HepG2 (cell line): ENCODE measurements at regions not wholly inside any gene's neighbourhood (a gene's known extent, or its start where the extent isn't known, plus 50 kb on each side); places are given as distances from the start of the nearest gene placed in this dataset.

Experiments
- ATAC-seq: fragments of 200-7000 bp; cut with Tn5 transposase; 3 replicates; pipeline ENCODE4 v1.9.1; 2020; ENCODE audit warnings: mild to moderate bottlenecking, moderate library complexity
- BruUV-seq: library from RNA; stranded (reverse); fragments of 400-500 nt; replicated peaks from 2 replicates; lab custom pipeline; 2021; lab: Mats Ljungman, UMichigan
- CTCF ChIA-PET: fragments of 300-600 bp; formaldehyde crosslinking; extraction: SDS; loops from one replicate; lab custom pipeline; 2021; ENCODE audit warnings: low total read pairs, inconsistent platforms, low intra/inter-chr PET ratio; lab: Yijun Ruan, JAX
- POLR2A ChIA-PET: fragments of 350-600 bp; sonication (Branson Sonifier 250); formaldehyde crosslinking; loops from one replicate; lab custom pipeline; 2020; ENCODE audit warnings: antibody characterized with exemption, inconsistent platforms; lab: Yijun Ruan, JAX
- DNase-seq: peaks from one replicate; pipeline ENCODE4 v3.0.0-alpha.2; 2015; ENCODE audit warnings: low spot score
- FAIRE-seq: peaks from 3 replicates; lab custom pipeline; 2011; peaks lifted over from hg19 to GRCh38; lab: Jason Lieb, UNC
- H2AFZ ChIP-seq: one replicate; pipeline ENCODE4 v1.6.1; 2011; ENCODE audit warnings: low read length, inconsistent platforms
- H3K27ac ChIP-seq: fragments of 300-600 bp; 3 replicates; pipeline ENCODE4 v1.8.0; 2011; ENCODE audit warnings: mixed run types, mild to moderate bottlenecking, mixed read lengths, low read length, inconsistent platforms; ENCODE audit not compliant: insufficient read depth; ENCODE audit errors: extremely low read length
- H3K27me3 ChIP-seq, 2 experiments: fragments of 200-600 bp in 1 of 2; 2 replicates in 1 of 2; 3 replicates in 1 of 2; pipeline versions ENCODE4 v1.6.0 to v1.8.0; 2011; ENCODE audit warnings: low read length in 2 of 2, mild to moderate bottlenecking in 2 of 2, moderate library complexity in 2 of 2, inconsistent platforms in 1 of 2; ENCODE audit not compliant: insufficient read depth in 2 of 2, control insufficient read depth in 1 of 2
- H3K36me3 ChIP-seq, 2 experiments: fragments of 200-600 bp in 1 of 2; replicated peaks in 1 of 2; 2 replicates in 1 of 2; 3 replicates in 1 of 2; pipeline versions ENCODE4 v1.5.1 to v1.8.0; 2011; ENCODE audit warnings: low read length in 2 of 2, inconsistent platforms in 1 of 2; ENCODE audit not compliant: insufficient read depth in 2 of 2, control insufficient read depth in 1 of 2
- H3K4me1 ChIP-seq: 2 replicates; pipeline ENCODE4 v1.5.1; 2012; ENCODE audit warnings: low read length, inconsistent platforms; ENCODE audit not compliant: insufficient read depth
- H3K4me2 ChIP-seq: 2 replicates; pipeline ENCODE4 v1.6.0; 2011; ENCODE audit warnings: low read depth, low read length, inconsistent platforms
- H3K4me3 ChIP-seq, 3 experiments: fragments of 200-600 bp in 1 of 3; sonication (generic), shearing (Covaris generic) in 1 of 3; replicated peaks in 1 of 3; 2 replicates each; pipeline ENCODE4 v1.5.1; 2011 to 2016; ENCODE audit warnings: low read length in 3 of 3, inconsistent platforms in 2 of 3, low read depth in 2 of 3, mild to moderate bottlenecking in 2 of 3, control low read depth in 1 of 3, mixed read lengths in 1 of 3; ENCODE audit not compliant: insufficient read depth in 1 of 3
- H3K79me2 ChIP-seq: one replicate; pipeline ENCODE4 v1.6.1; 2011; ENCODE audit warnings: low read length, inconsistent platforms; ENCODE audit not compliant: insufficient read depth
- H3K9ac ChIP-seq: 2 replicates; pipeline ENCODE4 v1.6.0; 2011; ENCODE audit warnings: mild to moderate bottlenecking, low read depth, low read length, inconsistent platforms; ENCODE audit not compliant: insufficient read depth
- H3K9me3 ChIP-seq: 2 replicates; pipeline ENCODE4 v1.5.1; 2012; ENCODE audit warnings: mild to moderate bottlenecking, low read length
- H4K20me1 ChIP-seq: 2 replicates; pipeline ENCODE4 v1.6.0; 2011; ENCODE audit warnings: inconsistent platforms, mild to moderate bottlenecking, low read length, moderate library complexity; ENCODE audit not compliant: insufficient read depth
- CAMTA2 ChIP-seq: sonication (generic); formaldehyde crosslinking; IDR thresholded peaks from 2 replicates; pipeline ENCODE4 v1.4.0; 2020; ENCODE audit warnings: mild to moderate bottlenecking, missing genetic modification reagents, borderline replicate concordance
- CBX2 ChIP-seq, 2 experiments: fragments of 200-600 bp in 1 of 2; sonication (generic); formaldehyde crosslinking in 1 of 2; IDR thresholded peaks; 2 replicates each; pipeline versions ENCODE4 v1.7.0 to v1.8.1; 2018 to 2022; ENCODE audit warnings: low read depth in 2 of 2, low read length in 1 of 2, mild to moderate bottlenecking in 1 of 2, missing genetic modification reagents in 1 of 2
- ELF1 ChIP-seq: sonication (generic); formaldehyde crosslinking; IDR thresholded peaks from 2 replicates; pipeline ENCODE4 v1.4.0; 2020; ENCODE audit warnings: missing genetic modification reagents
- KDM3A ChIP-seq: IDR thresholded peaks from 2 replicates; pipeline ENCODE4 v1.6.1; 2018; ENCODE audit warnings: low read depth, missing compliant biosample characterization
- LBX2 ChIP-seq: sonication (generic); formaldehyde crosslinking; IDR thresholded peaks from 2 replicates; pipeline ENCODE4 v1.5.0; 2020; ENCODE audit warnings: missing genetic modification reagents, mild to moderate bottlenecking, borderline replicate concordance
- MLX ChIP-seq: IDR thresholded peaks from 2 replicates; pipeline ENCODE4 v1.6.1; 2016
- PAF1 ChIP-seq: IDR thresholded peaks from 2 replicates; pipeline ENCODE4 v1.6.1; 2016; ENCODE audit warnings: missing genetic modification reagents, missing compliant biosample characterization
- PHF5A ChIP-seq: IDR thresholded peaks from one replicate; pipeline ENCODE4 v1.6.1; 2018; ENCODE audit warnings: low read depth, missing genetic modification reagents; ENCODE audit not compliant: unreplicated experiment
- PRDM4 ChIP-seq: sonication (generic); formaldehyde crosslinking; IDR thresholded peaks from 2 replicates; pipeline ENCODE4 v1.9.0; 2021; ENCODE audit warnings: missing genetic modification reagents, borderline replicate concordance
- SOX5 ChIP-seq: IDR thresholded peaks from 2 replicates; pipeline ENCODE4 v1.6.1; 2016; ENCODE audit warnings: borderline replicate concordance
- SYNCRIP ChIP-seq: fragments of 200-400 bp; formaldehyde crosslinking; IDR thresholded peaks from 2 replicates; pipeline ENCODE4 v1.6.1; 2018; ENCODE audit warnings: mild to moderate bottlenecking, low read depth, low read length; ENCODE audit not compliant: insufficient read depth
- THAP7 ChIP-seq: sonication (generic); formaldehyde crosslinking; IDR thresholded peaks from 2 replicates; pipeline ENCODE4 v1.8.1; 2023; ENCODE audit warnings: mild to moderate bottlenecking, missing genetic modification reagents
- ZNF17 ChIP-seq: sonication (generic); formaldehyde crosslinking; IDR thresholded peaks from 2 replicates; pipeline ENCODE4 v1.5.0; 2020; ENCODE audit warnings: mild to moderate bottlenecking, missing genetic modification reagents
- ZNF234 ChIP-seq: sonication (generic); formaldehyde crosslinking; conservative IDR thresholded peaks from 2 replicates; pipeline ENCODE4 v1.5.1; 2020; ENCODE audit warnings: mild to moderate bottlenecking, missing genetic modification reagents
- ZNF256 ChIP-seq: sonication (generic); formaldehyde crosslinking; conservative IDR thresholded peaks from 2 replicates; pipeline ENCODE4 v1.4.0; 2020; ENCODE audit warnings: missing genetic modification reagents
- ZNF556 ChIP-seq: sonication (generic); formaldehyde crosslinking; IDR thresholded peaks from 2 replicates; pipeline ENCODE4 v1.4.0; 2020; ENCODE audit warnings: mild to moderate bottlenecking, missing genetic modification reagents, borderline replicate concordance
- WGBS: methylation state at CpG from one replicate; pipeline ENCODE4 v1.1.6; 2017; ENCODE audit warnings: low lambda C conversion rate; 5-methylcytosine and 5-hydroxymethylcytosine counted together
- in situ Hi-C: cut with HindIII; loops from 2 replicates; pipeline ENCODE4 v1.10.0; 2017; ENCODE audit warnings: low pct_unique_long_range_greater_than_20kb; ENCODE audit not compliant: extremely low pct_ligation_motif_present
- intact Hi-C: fragments of 100-400 bp; cut with micrococcal nuclease; formaldehyde crosslinking; loops from one replicate; pipeline ENCODE4 v1.10.0; 2022; ENCODE audit not compliant: unreplicated experiment

- Histone ChIP-seq H2AFZ (no peak overlapping the region), H3K4me3 (no peak overlapping the region), H3K9ac (no peak overlapping the region), H3K79me2 (no peaks in the 10 kb centered on the region), H3K36me3 (no peaks in the 10 kb centered on the region), H3K9me3 (no peaks in the 10 kb centered on the region), H4K20me1 (no peaks in the 10 kb centered on the region), H3K4me2 (no peak overlapping the region), H3K4me1 (no peaks in the 10 kb centered on the region), H3K27ac (no peak overlapping the region), H3K27me3 (0 out of 5 replicates have a peak, but pooled peaks cover 0 to 3% of the 10 kb centered on the region in 2 experiments)
- ATAC-seq (no peak), FAIRE-seq (no peak), DNase-seq (no peak)
- CTCF ChIA-PET: no interaction called here
- WGBS: 17% methylated on average over 6 of the region's 7 CpGs
- no TSS peak for BruUV-seq
- POLR2A ChIA-PET: no interaction called here
- in situ Hi-C loops (no loop called here), intact Hi-C loops (no loop called here)
- no peak for TF ChIP-seq THAP7 (CRISPR knock-in tag)
- no peak for TF ChIP-seq KDM3A (CRISPR knock-in tag)
- TF ChIP-seq LBX2 (CRISPR knock-in tag): no peak
- no peak for TF ChIP-seq ZNF556 (CRISPR knock-in tag)
- no peak for TF ChIP-seq CBX2 (IDR thresholded peaks at IDR 0.05; ENCODE audit: low read depth, low read length)
- TF ChIP-seq CBX2 (CRISPR knock-in tag; IDR thresholded peaks at IDR 0.05; ENCODE audit: low read depth): no peak
- TF ChIP-seq SYNCRIP: no peak
- TF ChIP-seq PHF5A (CRISPR knock-in tag): no peak
- TF ChIP-seq PAF1 (CRISPR knock-in tag): no peak
- TF ChIP-seq MLX: no peak
- no peak for TF ChIP-seq ELF1 (CRISPR knock-in tag)
- TF ChIP-seq CAMTA2: no peak
- TF ChIP-seq ZNF17 (CRISPR knock-in tag): no peak
- TF ChIP-seq SOX5: no peak
- no peak for TF ChIP-seq PRDM4
- no peak for TF ChIP-seq ZNF234 (CRISPR knock-in tag)
- TF ChIP-seq ZNF256: no peak
These were observed 91.4 kb upstream of the IRS2 start for GRCh38 chr13:109877809-109878208.
